Endodermal cell (in vitro differentiated cells): ENCODE measurements at regions not wholly inside any gene's neighbourhood (a gene's known extent, or its start where the extent isn't known, plus 50 kb on each side); places are given as distances from the start of the nearest gene placed in this dataset.
"Not testable (repeated sequence)": the region's sequence is repeated elsewhere in the genome, so short reads cannot be mapped to it uniquely, and the experiment has no call there.

ENCODE experiments used
- DNase-seq: peaks from one replicate; pipeline ENCODE4 v3.0.0-alpha.2; 2017
- H3K27ac ChIP-seq: 2 replicates; pipeline ENCODE4 v1.5.1; 2013; ENCODE audit warnings: mild to moderate bottlenecking, low read depth, low read length, moderate library complexity
- H3K27me3 ChIP-seq: 2 replicates; pipeline ENCODE4 v1.6.1; 2013; ENCODE audit warnings: mild to moderate bottlenecking, low read length, moderate library complexity; ENCODE audit not compliant: insufficient read depth, control insufficient read depth, poor library complexity, severe bottlenecking
- H3K36me3 ChIP-seq: 2 replicates; pipeline ENCODE4 v1.7.0; 2013; ENCODE audit warnings: mild to moderate bottlenecking, low read length, moderate library complexity; ENCODE audit not compliant: control insufficient read depth, insufficient read depth
- H3K4me1 ChIP-seq: one replicate; pipeline ENCODE4 v1.7.0; 2013; ENCODE audit warnings: low read length; ENCODE audit not compliant: control insufficient read depth, insufficient read depth
- H3K4me3 ChIP-seq: 2 replicates; pipeline ENCODE4 v1.5.1; 2013; ENCODE audit warnings: mild to moderate bottlenecking, low read length, moderate library complexity
- H3K9ac ChIP-seq: 2 replicates; pipeline ENCODE4 v1.6.1; 2013; ENCODE audit warnings: mild to moderate bottlenecking, low read length, moderate library complexity; ENCODE audit not compliant: poor library complexity, severe bottlenecking; ENCODE audit errors: extremely low read depth
- H3K9me3 ChIP-seq: 2 replicates; pipeline ENCODE4 v1.6.1; 2013; ENCODE audit warnings: mild to moderate bottlenecking, low read length, moderate library complexity; ENCODE audit not compliant: control insufficient read depth
- H3K27ac Mint-ChIP-seq: 2 replicates; pipeline ENCODE4 v1.8.0; 2020; ENCODE audit warnings: mixed read lengths
- H3K27me3 Mint-ChIP-seq: 2 replicates; pipeline ENCODE4 v1.8.0; 2021; ENCODE audit warnings: mild to moderate bottlenecking, mixed read lengths; ENCODE audit not compliant: insufficient read depth
- H3K36me3 Mint-ChIP-seq: 2 replicates; pipeline ENCODE4 v1.8.0; 2020; ENCODE audit warnings: low read depth, mixed read lengths
- H3K4me1 Mint-ChIP-seq: 2 replicates; pipeline ENCODE4 v1.8.0; 2020; ENCODE audit warnings: mixed read lengths
- H3K4me3 Mint-ChIP-seq: 2 replicates; pipeline ENCODE4 v1.8.0; 2020; ENCODE audit warnings: mild to moderate bottlenecking, moderate library complexity, mixed read lengths
- H3K9me3 Mint-ChIP-seq: 2 replicates; pipeline ENCODE4 v1.8.0; 2020; ENCODE audit warnings: mild to moderate bottlenecking, mixed read lengths
- WGBS, 2 experiments: methylation state at CpG; one replicate each; pipeline versions ENCODE4 v1.1.5 to v1.1.7; 2013; ENCODE audit warnings: missing lambda C conversion rate in 2 of 2, mixed read lengths in 1 of 2; ENCODE audit not compliant: insufficient coverage in 1 of 2, insufficient read length in 1 of 2; 5-methylcytosine and 5-hydroxymethylcytosine counted together
- TF ChIP-seq, protein P1 (sequence below): fragments of 200-600 bp; sonication (generic); conservative IDR thresholded peaks from 2 replicates; pipeline ENCODE4 v1.5.0; 2021; ENCODE audit warnings: antibody characterized with exemption, mild to moderate bottlenecking

DNA sequence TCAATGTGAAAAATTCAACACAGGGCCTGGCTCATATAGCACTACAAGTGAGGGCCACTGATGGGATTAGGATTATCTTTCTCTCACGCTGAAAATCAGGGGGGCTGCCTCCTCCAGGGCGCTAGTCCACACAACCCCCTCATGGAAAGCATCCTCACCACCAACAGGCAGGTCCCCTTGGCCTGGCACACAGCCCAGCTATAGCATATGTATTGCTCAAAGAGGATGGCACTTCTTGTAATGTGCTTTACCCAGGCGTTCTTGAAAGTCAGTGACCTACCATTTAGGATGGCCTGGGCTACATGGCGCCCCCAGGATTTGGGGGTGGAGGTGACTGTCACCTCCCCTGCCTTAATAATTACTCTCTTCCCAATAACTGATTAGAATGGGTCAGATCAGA lies 71.0 kb upstream of the LSM6 start:
- TF ChIP-seq, protein P1, sequence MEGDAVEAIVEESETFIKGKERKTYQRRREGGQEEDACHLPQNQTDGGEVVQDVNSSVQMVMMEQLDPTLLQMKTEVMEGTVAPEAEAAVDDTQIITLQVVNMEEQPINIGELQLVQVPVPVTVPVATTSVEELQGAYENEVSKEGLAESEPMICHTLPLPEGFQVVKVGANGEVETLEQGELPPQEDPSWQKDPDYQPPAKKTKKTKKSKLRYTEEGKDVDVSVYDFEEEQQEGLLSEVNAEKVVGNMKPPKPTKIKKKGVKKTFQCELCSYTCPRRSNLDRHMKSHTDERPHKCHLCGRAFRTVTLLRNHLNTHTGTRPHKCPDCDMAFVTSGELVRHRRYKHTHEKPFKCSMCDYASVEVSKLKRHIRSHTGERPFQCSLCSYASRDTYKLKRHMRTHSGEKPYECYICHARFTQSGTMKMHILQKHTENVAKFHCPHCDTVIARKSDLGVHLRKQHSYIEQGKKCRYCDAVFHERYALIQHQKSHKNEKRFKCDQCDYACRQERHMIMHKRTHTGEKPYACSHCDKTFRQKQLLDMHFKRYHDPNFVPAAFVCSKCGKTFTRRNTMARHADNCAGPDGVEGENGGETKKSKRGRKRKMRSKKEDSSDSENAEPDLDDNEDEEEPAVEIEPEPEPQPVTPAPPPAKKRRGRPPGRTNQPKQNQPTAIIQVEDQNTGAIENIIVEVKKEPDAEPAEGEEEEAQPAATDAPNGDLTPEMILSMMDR: no peak
- H3K27ac ChIP-seq: no peak overlapping the region
- no peaks in the 10 kb centered on the region for H3K4me1 ChIP-seq
- H3K9ac ChIP-seq: no peak overlapping the region
- no peaks in the 10 kb centered on the region for H3K9me3 ChIP-seq
- no peak overlapping the region for H3K27ac Mint-ChIP-seq
- H3K9me3 Mint-ChIP-seq: no peaks in the 10 kb centered on the region
- no peaks in the 10 kb centered on the region for H3K4me1 Mint-ChIP-seq
- H3K4me3 ChIP-seq: no peak overlapping the region
- 83 to 90% methylated on average over 2 to 4 of the region's 4 CpGs for WGBS, 2 experiments
- H3K4me3 Mint-ChIP-seq: no peak overlapping the region
- no peaks in the 10 kb centered on the region for H3K27me3 Mint-ChIP-seq
- H3K36me3 Mint-ChIP-seq: no peaks in the 10 kb centered on the region
- H3K36me3 ChIP-seq: no peaks in the 10 kb centered on the region
- DNase-seq: no peak
- no peaks in the 10 kb centered on the region for H3K27me3 ChIP-seq

DNA sequence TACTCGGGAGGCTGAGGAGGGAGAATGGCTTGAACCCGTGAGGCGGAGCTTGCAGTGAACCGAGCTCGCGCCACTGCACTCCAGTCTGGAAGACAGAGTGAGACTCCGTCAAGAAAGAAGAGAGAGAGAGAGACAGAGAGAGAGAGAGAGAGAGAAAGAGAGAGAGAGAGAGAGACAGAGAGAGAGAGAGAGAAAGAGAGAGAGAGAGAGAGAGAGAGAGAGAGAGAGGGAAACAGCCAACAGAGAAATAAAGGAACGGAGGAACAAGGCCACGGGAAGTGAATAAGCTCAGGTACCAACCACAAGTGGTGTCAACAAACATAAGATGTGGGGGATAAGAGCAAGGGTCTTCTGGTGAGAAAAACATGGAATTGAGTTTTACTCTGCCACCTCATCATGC lies 71.5 kb upstream of the LSM6 start:
- H3K36me3 ChIP-seq, H3K9ac ChIP-seq, H3K9me3 ChIP-seq, H3K36me3 Mint-ChIP-seq, H3K27me3 Mint-ChIP-seq, H3K27ac Mint-ChIP-seq, H3K27me3 ChIP-seq, H3K4me1 ChIP-seq, H3K4me1 Mint-ChIP-seq, H3K4me3 ChIP-seq, DNase-seq, H3K27ac ChIP-seq, H3K4me3 Mint-ChIP-seq, H3K9me3 Mint-ChIP-seq: not testable (repeated sequence)
- 92 to 95% methylated on average over 9 of the region's 9 CpGs for WGBS, 2 experiments

DNA sequence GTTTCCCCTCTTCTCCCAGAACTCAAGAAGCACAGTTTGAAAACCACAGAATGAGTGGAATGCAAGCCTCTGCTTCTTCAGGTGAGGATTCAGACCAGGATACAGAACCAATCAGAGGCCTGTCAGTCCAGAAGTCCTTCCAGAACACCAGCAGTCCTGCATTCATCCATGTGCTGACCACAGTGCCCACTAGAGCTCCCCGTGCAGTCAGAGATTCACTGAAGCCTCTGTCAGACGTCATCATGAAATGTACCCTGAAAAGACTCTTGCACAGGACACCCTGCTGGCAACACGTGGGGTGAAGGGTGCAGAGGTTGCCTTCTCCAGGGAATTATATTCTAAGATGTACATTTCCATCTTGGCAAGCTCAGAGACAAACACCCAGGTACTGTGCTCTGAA lies 75.9 kb upstream of the LSM6 start:
- H3K4me1 Mint-ChIP-seq: no peaks in the 10 kb centered on the region
- Histone ChIP-seq H3K36me3 (no peaks in the 10 kb centered on the region), H3K9me3 (no peaks in the 10 kb centered on the region), H3K27me3 (no peaks in the 10 kb centered on the region), H3K4me1 (no peaks in the 10 kb centered on the region), H3K27ac (no peak overlapping the region), H3K4me3 (no peak overlapping the region), H3K9ac (no peak overlapping the region)
- no peaks in the 10 kb centered on the region for H3K9me3 Mint-ChIP-seq
- no peaks in the 10 kb centered on the region for H3K36me3 Mint-ChIP-seq
- TF ChIP-seq, protein P1: no peak
- no peak for DNase-seq
- 83 to 87% methylated on average over 1 to 3 of the region's 3 CpGs for WGBS, 2 experiments
- H3K4me3 Mint-ChIP-seq: no peak overlapping the region
- no peaks in the 10 kb centered on the region for H3K27me3 Mint-ChIP-seq
- H3K27ac Mint-ChIP-seq: no peak overlapping the region

DNA sequence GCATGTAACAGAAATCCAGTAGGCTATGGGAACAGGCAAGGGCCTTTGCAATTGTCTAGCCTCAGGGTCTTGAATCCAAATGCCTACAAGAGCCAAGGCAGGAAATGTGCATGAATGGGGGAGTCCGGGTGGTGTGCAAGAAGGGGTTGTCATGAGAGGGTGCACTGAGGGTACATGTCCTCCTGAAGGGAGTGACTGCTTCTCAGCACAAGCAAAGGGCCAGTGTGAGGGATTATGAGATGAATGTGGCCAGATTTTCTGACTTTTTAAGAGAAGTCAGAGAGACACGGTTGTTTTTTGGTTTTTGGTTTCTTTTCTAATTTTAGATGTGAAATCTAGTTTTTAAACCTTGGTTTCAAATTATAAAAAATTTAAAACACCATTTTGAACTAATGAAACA lies 76.5 kb upstream of the LSM6 start:
- Mint-ChIP-seq H3K4me1 (no peaks in the 10 kb centered on the region), H3K27me3 (no peaks in the 10 kb centered on the region), H3K27ac (no peak overlapping the region), H3K4me3 (no peak overlapping the region), H3K9me3 (no peaks in the 10 kb centered on the region), H3K36me3 (no peaks in the 10 kb centered on the region)
- WGBS, 2 experiments: 90% methylated on average over 2 of the region's 2 CpGs; no CpG with 5 or more reads in 1 of the 2 experiments
- TF ChIP-seq, protein P1: no peak
- H3K4me1 ChIP-seq: no peaks in the 10 kb centered on the region
- H3K9me3 ChIP-seq: no peaks in the 10 kb centered on the region
- H3K9ac ChIP-seq: no peak overlapping the region
- no peaks in the 10 kb centered on the region for H3K36me3 ChIP-seq
- H3K27me3 ChIP-seq: no peaks in the 10 kb centered on the region
- DNase-seq: no peak
- H3K4me3 ChIP-seq: no peak overlapping the region
- no peak overlapping the region for H3K27ac ChIP-seq
